Neural cell (in vitro differentiated cells): ENCODE measurements at regions not wholly inside any gene's neighbourhood (a gene's known extent, or its start where the extent isn't known, plus 50 kb on each side); places are given as distances from the start of the nearest gene placed in this dataset.

Experiments
- H2AFZ ChIP-seq: fragments of 200-600, 300-800 bp; sonication (generic), shearing (Covaris generic); 2 replicates; pipeline ENCODE4 v1.6.0; 2014; ENCODE audit warnings: low read depth, mild to moderate bottlenecking, antibody characterized with exemption, low read length, moderate library complexity
- H3F3A ChIP-seq: fragments of 200-600 bp; shearing (Covaris generic); 2 replicates; pipeline ENCODE4 v1.6.1; 2016; ENCODE audit warnings: mild to moderate bottlenecking, moderate library complexity, mixed read lengths, antibody characterized with exemption, low read length; ENCODE audit not compliant: insufficient read depth, poor library complexity, severe bottlenecking
- H3K27ac ChIP-seq: fragments of 200-600, 300-800 bp; sonication (generic), shearing (Covaris generic); 2 replicates; pipeline ENCODE4 v1.5.1; 2014; ENCODE audit warnings: mild to moderate bottlenecking, low read length, moderate library complexity
- H3K27me3 ChIP-seq: fragments of 300-800, 200-600 bp; sonication (generic), shearing (Covaris generic); 2 replicates; pipeline ENCODE4 v1.6.0; 2014; ENCODE audit warnings: mild to moderate bottlenecking, low read depth, low read length, moderate library complexity; ENCODE audit not compliant: insufficient read depth
- H3K36me3 ChIP-seq: fragments of 300-800, 200-600 bp; sonication (generic), shearing (Covaris generic); 2 replicates; pipeline ENCODE4 v1.5.1; 2014; ENCODE audit warnings: mild to moderate bottlenecking, antibody characterized with exemption, low read length, moderate library complexity; ENCODE audit not compliant: insufficient read depth
- H3K4me2 ChIP-seq: fragments of 300-800, 200-600 bp; sonication (generic), shearing (Covaris generic); 2 replicates; pipeline ENCODE4 v1.6.0; 2014; ENCODE audit warnings: mild to moderate bottlenecking, low read length
- H3K4me3 ChIP-seq: fragments of 300-800, 200-600 bp; sonication (generic), shearing (Covaris generic); 2 replicates; pipeline ENCODE4 v1.5.1; 2014; ENCODE audit warnings: mild to moderate bottlenecking, low read length, moderate library complexity
- H3K79me2 ChIP-seq: fragments of 200-600 bp; shearing (Covaris generic); replicated peaks from 2 replicates; pipeline ENCODE4 v1.6.0; 2014; ENCODE audit warnings: mild to moderate bottlenecking, low read length, moderate library complexity; ENCODE audit not compliant: insufficient read depth
- H3K9ac ChIP-seq: fragments of 300-800, 200-600 bp; sonication (generic), shearing (Covaris generic); 2 replicates; pipeline ENCODE4 v1.6.1; 2016; ENCODE audit warnings: mild to moderate bottlenecking, low read length, mixed read lengths
- H3K9me2 ChIP-seq: fragments of 200-600 bp; shearing (Covaris generic); 2 replicates; pipeline ENCODE4 v1.6.1; 2016; ENCODE audit warnings: mild to moderate bottlenecking, low read length, mixed read lengths; ENCODE audit not compliant: insufficient read depth
- H3K9me3 ChIP-seq: fragments of 200-600, 300-800 bp; sonication (generic), shearing (Covaris generic); 2 replicates; pipeline ENCODE4 v1.6.1; 2016; ENCODE audit warnings: mild to moderate bottlenecking, mixed run types, low read length, moderate library complexity, mixed read lengths
- H4K20me1 ChIP-seq: fragments of 200-600 bp; shearing (Covaris generic); 2 replicates; pipeline ENCODE4 v1.6.1; 2016; ENCODE audit warnings: mild to moderate bottlenecking, mixed run types; ENCODE audit not compliant: insufficient read depth
- EP300 ChIP-seq: fragments of 450-650 bp; conservative IDR thresholded peaks from 2 replicates; pipeline ENCODE4 v1.6.1; 2014; ENCODE audit warnings: antibody characterized with exemption, mild to moderate bottlenecking, moderate library complexity; ENCODE audit not compliant: poor library complexity, severe bottlenecking
- EZH2 ChIP-seq: fragments of 200-600, 300-800 bp; shearing (Covaris generic), sonication (generic); IDR thresholded peaks from 2 replicates; pipeline ENCODE4 v1.6.1; 2014; ENCODE audit warnings: antibody characterized with exemption, low read length, borderline replicate concordance, mild to moderate bottlenecking; ENCODE audit not compliant: insufficient read depth, poor library complexity, severe bottlenecking
- MXI1 ChIP-seq: fragments of 450-650 bp; conservative IDR thresholded peaks from 2 replicates; pipeline ENCODE4 v1.6.1; 2014; ENCODE audit warnings: antibody characterized with exemption, mild to moderate bottlenecking; ENCODE audit not compliant: poor library complexity, severe bottlenecking
- POLR2AphosphoS5 ChIP-seq: IDR thresholded peaks from 2 replicates; pipeline ENCODE4 v1.6.1; 2012
- RAD21 ChIP-seq: fragments of 450-650 bp; conservative IDR thresholded peaks from 2 replicates; pipeline ENCODE4 v1.6.1; 2014; ENCODE audit warnings: antibody characterized with exemption, mild to moderate bottlenecking, moderate library complexity
- SMC3 ChIP-seq: fragments of 450-650 bp; conservative IDR thresholded peaks from 2 replicates; pipeline ENCODE4 v1.6.1; 2014; ENCODE audit warnings: antibody characterized with exemption, mild to moderate bottlenecking, moderate library complexity; ENCODE audit not compliant: poor library complexity
- TAF1 ChIP-seq: IDR thresholded peaks from 2 replicates; pipeline ENCODE4 v1.6.1; 2012; ENCODE audit warnings: low read depth
- TF ChIP-seq, protein P1 (sequence below): fragments of 450-650 bp; IDR thresholded peaks from 2 replicates; pipeline ENCODE4 v1.5.1; 2014; ENCODE audit warnings: antibody characterized with exemption, mild to moderate bottlenecking, moderate library complexity; ENCODE audit not compliant: poor library complexity, severe bottlenecking
- TF ChIP-seq, protein P2 (sequence below): IDR thresholded peaks from 2 replicates; pipeline ENCODE4 v1.6.1; 2012; ENCODE audit warnings: borderline replicate concordance

DNA sequence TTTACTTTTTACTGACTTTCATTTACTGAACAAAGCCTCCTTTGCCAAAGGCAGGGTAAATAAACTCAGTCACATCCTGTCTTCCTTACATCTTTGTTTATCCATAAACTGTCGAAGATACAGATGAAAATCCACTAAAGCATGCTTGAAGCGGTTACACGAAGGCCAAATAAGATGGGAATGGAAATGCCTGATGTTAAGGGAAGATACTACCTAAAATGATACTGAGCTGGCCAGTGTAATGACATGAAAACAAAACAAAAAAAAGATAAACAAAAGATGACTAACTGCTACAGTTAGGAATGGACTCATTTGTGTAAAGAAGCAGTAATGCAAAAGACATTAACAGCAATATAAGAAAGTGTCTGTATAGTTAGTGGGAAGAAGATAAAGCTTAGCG lies 114.7 kb upstream of the ADAMTS9 start:
- no peaks in the 10 kb centered on the region for H4K20me1 ChIP-seq
- no peaks in the 10 kb centered on the region for H3K9me3 ChIP-seq
- no peak overlapping the region for H3K4me3 ChIP-seq
- H3K79me2 ChIP-seq, result no peaks in the 10 kb centered on the region
- no peak for TF ChIP-seq EP300
- TF ChIP-seq, protein P1, sequence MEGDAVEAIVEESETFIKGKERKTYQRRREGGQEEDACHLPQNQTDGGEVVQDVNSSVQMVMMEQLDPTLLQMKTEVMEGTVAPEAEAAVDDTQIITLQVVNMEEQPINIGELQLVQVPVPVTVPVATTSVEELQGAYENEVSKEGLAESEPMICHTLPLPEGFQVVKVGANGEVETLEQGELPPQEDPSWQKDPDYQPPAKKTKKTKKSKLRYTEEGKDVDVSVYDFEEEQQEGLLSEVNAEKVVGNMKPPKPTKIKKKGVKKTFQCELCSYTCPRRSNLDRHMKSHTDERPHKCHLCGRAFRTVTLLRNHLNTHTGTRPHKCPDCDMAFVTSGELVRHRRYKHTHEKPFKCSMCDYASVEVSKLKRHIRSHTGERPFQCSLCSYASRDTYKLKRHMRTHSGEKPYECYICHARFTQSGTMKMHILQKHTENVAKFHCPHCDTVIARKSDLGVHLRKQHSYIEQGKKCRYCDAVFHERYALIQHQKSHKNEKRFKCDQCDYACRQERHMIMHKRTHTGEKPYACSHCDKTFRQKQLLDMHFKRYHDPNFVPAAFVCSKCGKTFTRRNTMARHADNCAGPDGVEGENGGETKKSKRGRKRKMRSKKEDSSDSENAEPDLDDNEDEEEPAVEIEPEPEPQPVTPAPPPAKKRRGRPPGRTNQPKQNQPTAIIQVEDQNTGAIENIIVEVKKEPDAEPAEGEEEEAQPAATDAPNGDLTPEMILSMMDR, result no peak
- no peak for TF ChIP-seq TAF1
- no peak for TF ChIP-seq MXI1
- no peak for TF ChIP-seq RAD21
- TF ChIP-seq, protein P2, sequence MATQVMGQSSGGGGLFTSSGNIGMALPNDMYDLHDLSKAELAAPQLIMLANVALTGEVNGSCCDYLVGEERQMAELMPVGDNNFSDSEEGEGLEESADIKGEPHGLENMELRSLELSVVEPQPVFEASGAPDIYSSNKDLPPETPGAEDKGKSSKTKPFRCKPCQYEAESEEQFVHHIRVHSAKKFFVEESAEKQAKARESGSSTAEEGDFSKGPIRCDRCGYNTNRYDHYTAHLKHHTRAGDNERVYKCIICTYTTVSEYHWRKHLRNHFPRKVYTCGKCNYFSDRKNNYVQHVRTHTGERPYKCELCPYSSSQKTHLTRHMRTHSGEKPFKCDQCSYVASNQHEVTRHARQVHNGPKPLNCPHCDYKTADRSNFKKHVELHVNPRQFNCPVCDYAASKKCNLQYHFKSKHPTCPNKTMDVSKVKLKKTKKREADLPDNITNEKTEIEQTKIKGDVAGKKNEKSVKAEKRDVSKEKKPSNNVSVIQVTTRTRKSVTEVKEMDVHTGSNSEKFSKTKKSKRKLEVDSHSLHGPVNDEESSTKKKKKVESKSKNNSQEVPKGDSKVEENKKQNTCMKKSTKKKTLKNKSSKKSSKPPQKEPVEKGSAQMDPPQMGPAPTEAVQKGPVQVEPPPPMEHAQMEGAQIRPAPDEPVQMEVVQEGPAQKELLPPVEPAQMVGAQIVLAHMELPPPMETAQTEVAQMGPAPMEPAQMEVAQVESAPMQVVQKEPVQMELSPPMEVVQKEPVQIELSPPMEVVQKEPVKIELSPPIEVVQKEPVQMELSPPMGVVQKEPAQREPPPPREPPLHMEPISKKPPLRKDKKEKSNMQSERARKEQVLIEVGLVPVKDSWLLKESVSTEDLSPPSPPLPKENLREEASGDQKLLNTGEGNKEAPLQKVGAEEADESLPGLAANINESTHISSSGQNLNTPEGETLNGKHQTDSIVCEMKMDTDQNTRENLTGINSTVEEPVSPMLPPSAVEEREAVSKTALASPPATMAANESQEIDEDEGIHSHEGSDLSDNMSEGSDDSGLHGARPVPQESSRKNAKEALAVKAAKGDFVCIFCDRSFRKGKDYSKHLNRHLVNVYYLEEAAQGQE, result no peak
- TF ChIP-seq POLR2AphosphoS5, result no peak
- TF ChIP-seq EZH2, result no peak
- TF ChIP-seq SMC3, result no peak
- no peaks in the 10 kb centered on the region for H3K36me3 ChIP-seq
- H3K9ac ChIP-seq, result no peak overlapping the region
- H3K27ac ChIP-seq, result no peak overlapping the region
- H3K27me3 ChIP-seq, result no peaks in the 10 kb centered on the region
- H3K4me2 ChIP-seq, result no peak overlapping the region
- no peak overlapping the region for H2AFZ ChIP-seq
- no peaks in the 10 kb centered on the region for H3F3A ChIP-seq
- H3K9me2 ChIP-seq, result no peaks in the 10 kb centered on the region

DNA sequence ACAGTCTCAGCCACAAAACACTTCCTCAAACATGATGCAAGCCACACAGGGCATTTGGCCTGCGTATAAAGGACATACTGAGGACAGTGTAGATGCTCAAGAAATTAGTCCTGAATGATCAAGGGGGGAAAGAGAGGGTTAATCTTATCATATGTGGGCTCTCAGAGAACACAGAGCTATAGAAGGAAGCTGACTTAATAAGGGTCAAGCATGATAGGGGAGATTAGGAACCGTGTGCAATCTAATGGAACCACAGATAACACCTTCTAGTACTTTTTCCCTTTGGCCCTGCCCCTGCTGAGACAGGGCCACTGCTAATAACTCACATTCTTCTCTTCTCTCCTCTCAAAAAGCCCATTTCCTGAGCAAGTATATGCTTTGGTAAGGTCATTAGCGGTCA lies 114.1 kb upstream of the ADAMTS9 start:
- Histone ChIP-seq H3K9ac (no peak overlapping the region), H3K4me2 (no peak overlapping the region), H4K20me1 (no peaks in the 10 kb centered on the region), H2AFZ (no peak overlapping the region), H3K79me2 (no peaks in the 10 kb centered on the region), H3K9me3 (no peaks in the 10 kb centered on the region), H3K4me3 (no peak overlapping the region), H3K36me3 (no peaks in the 10 kb centered on the region), H3F3A (no peaks in the 10 kb centered on the region), H3K27ac (no peak overlapping the region), H3K9me2 (no peaks in the 10 kb centered on the region), H3K27me3 (no peaks in the 10 kb centered on the region)
- no peak for TF ChIP-seq EZH2
- TF ChIP-seq MXI1, result no peak
- no peak for TF ChIP-seq POLR2AphosphoS5
- no peak for TF ChIP-seq SMC3
- TF ChIP-seq, protein P2, result no peak
- TF ChIP-seq RAD21, result no peak
- no peak for TF ChIP-seq EP300
- TF ChIP-seq, protein P1, result no peak
- no peak for TF ChIP-seq TAF1
